ENCODE measurements at regions not wholly inside any gene's neighbourhood (a gene's known extent, or its start where the extent isn't known, plus 50 kb on each side); places are given as distances from the start of the nearest gene placed in this dataset.

- DNase-seq (ENCODE audit: extremely low read depth, low read depth) = no peak
- no peak overlapping the region for H3K4me3 ChIP-seq (replicated peaks; ENCODE audit: low read depth, low read length)
- no peak for TF ChIP-seq CTCF (IDR thresholded peaks at IDR 0.05; ENCODE audit: low read depth, low read length, missing control alignments)
Observed at GRCh38 chr21:35857095-35857494, 203.2 kb downstream of the SETD4 start.

- no peak overlapping the region for H3K4me3 ChIP-seq (replicated peaks; ENCODE audit: low read depth, low read length)
- no peak for DNase-seq (ENCODE audit: extremely low read depth, low read depth)
- no peak for TF ChIP-seq CTCF (IDR thresholded peaks at IDR 0.05; ENCODE audit: low read depth, low read length, missing control alignments)
Observed at GRCh38 chr21:35855484-35855883, 204.8 kb downstream of the SETD4 start.

- no peak for TF ChIP-seq CTCF (IDR thresholded peaks at IDR 0.05; ENCODE audit: low read depth, low read length, missing control alignments)
Observed at GRCh38 chr21:35854281-35854680, 206.0 kb downstream of the SETD4 start.

GRCh38 chr21:35853321-35854239 is 206.7 kb downstream of the SETD4 start:
- no peak for DNase-seq (ENCODE audit: extremely low read depth, low read depth)
- TF ChIP-seq CTCF (IDR thresholded peaks at IDR 0.05; ENCODE audit: low read depth, low read length, missing control alignments) = no peak
- H3K4me3 ChIP-seq (replicated peaks; ENCODE audit: low read depth, low read length) = no peak overlapping the region

More at GRCh38 chr21:35854281-35854680, 206.0 kb downstream of the SETD4 start:
- DNase-seq (ENCODE audit: extremely low read depth, low read depth) = no peak
- no peak overlapping the region for H3K4me3 ChIP-seq (replicated peaks; ENCODE audit: low read depth, low read length)

GRCh38 chr21:35852820-35853219 is 207.5 kb downstream of the SETD4 start:
- H3K4me3 ChIP-seq (replicated peaks; ENCODE audit: low read depth, low read length) = no peak overlapping the region
- no peak for TF ChIP-seq CTCF (IDR thresholded peaks at IDR 0.05; ENCODE audit: low read depth, low read length, missing control alignments)
- no peak for DNase-seq (ENCODE audit: extremely low read depth, low read depth)

- H3K4me3 ChIP-seq (replicated peaks; ENCODE audit: low read depth, low read length) = no peak overlapping the region
- DNase-seq (ENCODE audit: extremely low read depth, low read depth) = no peak
- TF ChIP-seq CTCF (IDR thresholded peaks at IDR 0.05; ENCODE audit: low read depth, low read length, missing control alignments) = no peak
Observed at GRCh38 chr21:35850542-35851103, 209.7 kb downstream of the SETD4 start.

All from HFF-Myc (cell line).